ENCODE measurements at regions not wholly inside any gene's neighbourhood (a gene's known extent, or its start where the extent isn't known, plus 50 kb on each side); places are given as distances from the start of the nearest gene placed in this dataset.

- TF ChIP-seq POLR2AphosphoS5 (IDR thresholded peaks at IDR 0.05) (no peak), REST (IDR thresholded peaks at IDR 0.05; ENCODE audit: borderline replicate concordance) (no peak), CTCF (IDR thresholded peaks at IDR 0.05; ENCODE audit: poor library complexity, severe bottlenecking) (no peak), EP300 (conservative IDR thresholded peaks at IDR 0.05; ENCODE audit: poor library complexity, severe bottlenecking) (no peak)
Measured at GRCh38 chr7:48868916-48869315, 55.4 kb upstream of the CDC14C start.
